HCT116 (cell line): ENCODE measurements at regions not wholly inside any gene's neighbourhood (a gene's known extent, or its start where the extent isn't known, plus 50 kb on each side); places are given as distances from the start of the nearest gene placed in this dataset.

Experiments
- ATAC-seq: fragments of 200-7000 bp; cut with Tn5 transposase; 2 replicates; pipeline ENCODE4 v1.9.1; 2020; ENCODE audit warnings: mild to moderate bottlenecking, moderate library complexity
- BruUV-seq: library from RNA; stranded (reverse); fragments of 400-500 nt; replicated peaks from 2 replicates; lab custom pipeline; 2021; lab: Mats Ljungman, UMichigan
- CTCF ChIA-PET: fragments of 300-600 bp; sonication (Branson Sonifier 250); formaldehyde crosslinking; loops from one replicate; lab custom pipeline; 2021; ENCODE audit warnings: antibody characterized with exemption; lab: Charles Lee
- POLR2A ChIA-PET: fragments of 300-600, 350-600 bp; sonication (Branson Sonifier 250); formaldehyde crosslinking; loops from one replicate; lab custom pipeline; 2021; ENCODE audit warnings: antibody characterized with exemption; lab: Charles Lee
- RAD21 ChIA-PET, 2 experiments: fragments of 300-600 bp; sonication (Branson Sonifier 250); formaldehyde crosslinking; loops; one replicate each; lab custom pipeline; 2023; ENCODE audit warnings: low total read pairs in 2 of 2; ENCODE audit not compliant: uncharacterized antibody in 2 of 2, unreplicated experiment in 2 of 2, low non-redundant PET in 1 of 2; lab: Charles Lee
- DNase-seq: peaks from one replicate; pipeline ENCODE4 v3.0.0-alpha.2; 2010; ENCODE audit warnings: low read depth, low spot score
- H2AFZ ChIP-seq: fragments of 200-600 bp; shearing (Covaris generic), sonication (generic); 2 replicates; pipeline ENCODE4 v1.6.1; 2017; ENCODE audit warnings: low read depth, mixed run types, mixed read lengths, antibody characterized with exemption, low read length; ENCODE audit not compliant: poor library complexity, severe bottlenecking
- H3K27ac ChIP-seq: 2 replicates; pipeline ENCODE4 v1.5.1; 2012; ENCODE audit warnings: low read depth, low read length
- H3K27me3 ChIP-seq: fragments of 200-600 bp; sonication (generic); 2 replicates; pipeline ENCODE4 v1.6.1; 2016; ENCODE audit warnings: mixed run types, low read length, mixed read lengths; ENCODE audit not compliant: insufficient read depth
- H3K36me3 ChIP-seq, 2 experiments: fragments of 200-500 bp in 1 of 2; fragments of 200-600 bp in 1 of 2; sonication (Bioruptor generic) in 1 of 2; sonication (generic) in 1 of 2; 2 replicates each; pipeline versions ENCODE4 v1.5.1 to v1.6.1; 2014 to 2016; ENCODE audit warnings: low read length in 2 of 2, inconsistent platforms in 1 of 2, mixed read lengths in 1 of 2, mixed run types in 1 of 2; ENCODE audit not compliant: insufficient read depth in 2 of 2, control insufficient read depth in 1 of 2
- H3K4me1 ChIP-seq, 2 experiments: fragments of 200-600 bp in 1 of 2; sonication (generic) in 1 of 2; 2 replicates each; pipeline versions ENCODE4 v1.5.1 to v1.6.1; 2012 to 2017; ENCODE audit warnings: low read length in 2 of 2, inconsistent platforms in 1 of 2, mild to moderate bottlenecking in 1 of 2, mixed read lengths in 1 of 2, mixed run types in 1 of 2, moderate library complexity in 1 of 2; ENCODE audit not compliant: insufficient read depth in 2 of 2, control insufficient read depth in 1 of 2
- H3K4me2 ChIP-seq: fragments of 200-600 bp; sonication (generic); 2 replicates; pipeline ENCODE4 v1.6.1; 2017; ENCODE audit warnings: mixed run types, low read length, mixed read lengths
- H3K4me3 ChIP-seq, 2 experiments: fragments of 200-600 bp in 1 of 2; sonication (generic) in 1 of 2; replicated peaks in 1 of 2; 2 replicates each; pipeline ENCODE4 v1.5.1; 2011 to 2016; ENCODE audit warnings: low read length in 2 of 2, control low read depth in 1 of 2, low read depth in 1 of 2, mild to moderate bottlenecking in 1 of 2, mixed read lengths in 1 of 2, mixed run types in 1 of 2
- H3K79me2 ChIP-seq: fragments of 200-600 bp; sonication (generic); 2 replicates; pipeline ENCODE4 v1.6.1; 2017; ENCODE audit warnings: mild to moderate bottlenecking, mixed run types, low read length, moderate library complexity, mixed read lengths; ENCODE audit not compliant: insufficient read depth
- H3K9ac ChIP-seq: fragments of 200-600 bp; sonication (generic); 2 replicates; pipeline ENCODE4 v1.6.1; 2016; ENCODE audit warnings: low read length, mixed read lengths
- H3K9me2 ChIP-seq: fragments of 200-600 bp; sonication (generic), shearing (Covaris generic); 2 replicates; pipeline ENCODE4 v1.6.1; 2017; ENCODE audit warnings: mixed run types, mild to moderate bottlenecking, moderate library complexity; ENCODE audit not compliant: insufficient read depth
- H3K9me3 ChIP-seq, 2 experiments: fragments of 200-500 bp in 1 of 2; fragments of 200-600 bp in 1 of 2; sonication (Bioruptor generic) in 1 of 2; sonication (generic) in 1 of 2; 2 replicates each; pipeline ENCODE4 v1.6.1; 2014 to 2017; ENCODE audit warnings: low read length in 2 of 2, mixed read lengths in 2 of 2, inconsistent platforms in 1 of 2, low read depth in 1 of 2, mild to moderate bottlenecking in 1 of 2, mixed run types in 1 of 2, moderate library complexity in 1 of 2; ENCODE audit not compliant: control insufficient read depth in 1 of 2, insufficient read depth in 1 of 2
- H4K20me1 ChIP-seq: fragments of 200-600 bp; sonication (generic), shearing (Covaris generic); 2 replicates; pipeline ENCODE4 v1.6.1; 2017; ENCODE audit warnings: mixed run types, mild to moderate bottlenecking, moderate library complexity; ENCODE audit not compliant: insufficient read depth
- CBX3 ChIP-seq: IDR thresholded peaks from 2 replicates; pipeline ENCODE4 v1.6.1; 2012; ENCODE audit warnings: low read depth
- CEBPB ChIP-seq: IDR thresholded peaks from 2 replicates; pipeline ENCODE4 v1.6.1; 2012; ENCODE audit warnings: low read depth
- EGR1 ChIP-seq: IDR thresholded peaks from 2 replicates; pipeline ENCODE4 v1.6.1; 2012; ENCODE audit warnings: low read depth
- ELF1 ChIP-seq: IDR thresholded peaks from 2 replicates; pipeline ENCODE4 v1.6.1; 2012; ENCODE audit warnings: low read depth, borderline replicate concordance
- EZH2phosphoT487 ChIP-seq: fragments of 200-600 bp; IDR thresholded peaks from 2 replicates; pipeline ENCODE4 v1.6.1; 2018; ENCODE audit warnings: antibody characterized with exemption, borderline replicate concordance
- FOSL1 ChIP-seq: IDR thresholded peaks from 2 replicates; pipeline ENCODE4 v1.6.1; 2012; ENCODE audit warnings: low read depth
- POLR2A ChIP-seq: IDR thresholded peaks from 2 replicates; pipeline ENCODE4 v1.7.0; 2011; ENCODE audit warnings: borderline replicate concordance; ENCODE audit not compliant: insufficient read depth, insufficient read length; ENCODE audit errors: extremely low read depth
- POLR2AphosphoS5 ChIP-seq: IDR thresholded peaks from 2 replicates; pipeline ENCODE4 v1.6.1; 2011; ENCODE audit warnings: mild to moderate bottlenecking, low read depth, low read length, moderate library complexity
- RAD21 ChIP-seq: IDR thresholded peaks from 2 replicates; pipeline ENCODE4 v1.6.1; 2012; ENCODE audit warnings: low read depth, mild to moderate bottlenecking
- SIN3A ChIP-seq: IDR thresholded peaks from 2 replicates; pipeline ENCODE4 v1.6.1; 2012; ENCODE audit warnings: low read depth
- SP1 ChIP-seq: IDR thresholded peaks from 2 replicates; pipeline ENCODE4 v1.6.1; 2012; ENCODE audit warnings: low read depth
- SRF ChIP-seq: IDR thresholded peaks from 2 replicates; pipeline ENCODE4 v1.6.1; 2012; ENCODE audit warnings: low read depth
- TCF7L2 ChIP-seq: IDR thresholded peaks from 2 replicates; pipeline ENCODE4 v1.7.0; 2011; ENCODE audit warnings: borderline replicate concordance, inconsistent platforms; ENCODE audit not compliant: insufficient read depth, insufficient read length; ENCODE audit errors: extremely low read depth
- YY1 ChIP-seq: IDR thresholded peaks from 2 replicates; pipeline ENCODE4 v1.6.1; 2011; ENCODE audit warnings: low read length, low read depth, moderate library complexity, mild to moderate bottlenecking; ENCODE audit not compliant: insufficient replicate concordance; ENCODE audit errors: extremely low read depth
- ZFX ChIP-seq: fragments of 450-650 bp; IDR thresholded peaks from 2 replicates; pipeline ENCODE4 v1.6.1; 2017
- ZNF274 ChIP-seq: fragments of 200-500 bp; sonication (Bioruptor generic); IDR thresholded peaks from 2 replicates; pipeline ENCODE4 v1.6.1; 2014; ENCODE audit warnings: mild to moderate bottlenecking, low read depth, low read length, inconsistent platforms
- intact Hi-C: fragments of 100-400 bp; cut with micrococcal nuclease; formaldehyde crosslinking; loops from 2 replicates; pipeline ENCODE4 v1.10.0; 2022
- TF ChIP-seq, protein P1 (sequence below): IDR thresholded peaks from 2 replicates; pipeline ENCODE4 v1.6.1; 2011; ENCODE audit warnings: mild to moderate bottlenecking, low read length, moderate library complexity; ENCODE audit not compliant: insufficient replicate concordance; ENCODE audit errors: extremely low read depth
- TF ChIP-seq, protein P2 (sequence below), 3 experiments: fragments of 200-600 bp in 1 of 3; sonication (generic) in 1 of 3; IDR thresholded peaks in 2 of 3; conservative IDR thresholded peaks in 1 of 3; 2 replicates each; pipeline ENCODE4 v1.5.1; 2012 to 2017; ENCODE audit warnings: low read depth in 2 of 3, low read length in 2 of 3, antibody characterized with exemption in 1 of 3, borderline replicate concordance in 1 of 3, control low read depth in 1 of 3, mild to moderate bottlenecking in 1 of 3, mixed read lengths in 1 of 3, mixed run types in 1 of 3, moderate library complexity in 1 of 3; ENCODE audit not compliant: insufficient read depth in 1 of 3
- TF ChIP-seq, protein P3 (sequence below): IDR thresholded peaks from 2 replicates; pipeline ENCODE4 v1.6.1; 2012

DNA sequence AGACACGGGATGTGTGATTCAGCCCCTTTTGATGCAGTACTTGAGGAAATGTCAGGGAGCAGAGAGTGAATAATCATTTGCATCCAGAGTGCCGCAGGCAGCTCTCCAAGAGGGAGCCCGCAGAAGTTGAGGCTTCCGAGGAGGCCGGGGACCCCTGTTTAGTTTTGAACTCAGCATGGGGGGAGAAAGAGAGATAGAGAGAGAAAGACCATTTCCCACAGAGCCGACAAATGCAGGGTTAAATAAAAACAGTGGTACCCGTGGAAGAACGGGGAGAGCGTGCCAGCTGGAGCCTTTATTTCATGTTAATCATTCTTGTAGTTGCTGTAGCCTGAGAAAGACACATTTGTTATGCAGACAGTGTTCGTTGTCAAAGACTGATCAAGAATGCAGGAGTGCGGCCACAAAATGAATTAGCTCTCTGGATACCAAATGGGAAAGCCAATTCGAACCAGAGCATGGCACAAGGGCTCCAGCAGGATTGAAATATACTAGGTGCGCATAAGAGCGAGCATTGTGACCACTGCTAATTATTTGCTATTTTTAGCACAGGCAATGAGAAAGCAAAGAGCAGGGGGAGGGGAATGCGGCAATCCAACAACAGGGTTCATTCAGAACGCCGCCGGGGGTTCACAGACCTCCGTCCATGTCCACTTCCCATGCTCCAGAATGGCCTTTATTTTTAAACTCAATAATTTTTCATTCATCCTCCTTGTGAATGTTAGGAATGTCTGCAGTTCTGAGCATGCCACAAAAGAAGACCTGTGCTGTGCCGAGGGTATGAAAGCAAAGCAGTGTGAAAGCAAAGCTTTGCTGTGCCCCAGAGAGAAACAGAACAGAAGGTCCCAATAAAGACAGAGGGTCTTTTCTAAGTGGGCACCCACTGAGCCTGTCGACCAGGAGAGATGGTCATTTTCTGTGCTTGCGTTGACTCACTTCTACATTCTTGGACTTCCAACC, 243.9 kb upstream of the VCX3A start:
- ATAC-seq (no peak), DNase-seq (no peak)
- H3K36me3 ChIP-seq, result no peaks in the 10 kb centered on the region
- no peak overlapping the region for H3K9ac ChIP-seq
- no peak overlapping the region for H2AFZ ChIP-seq
- H3K27me3 ChIP-seq, result no peaks in the 10 kb centered on the region
- H4K20me1 ChIP-seq, result no peaks in the 10 kb centered on the region
- no peak overlapping the region for H3K27ac ChIP-seq
- ChIA-PET CTCF (no interaction called here), RAD21 (no interaction called here)
- H3K4me1 ChIP-seq, result no peaks in the 10 kb centered on the region
- intact Hi-C loops, result no loop called here
- no peak overlapping the region for H3K4me2 ChIP-seq
- no TSS peak for BruUV-seq
- H3K9me3 ChIP-seq, result no peaks in the 10 kb centered on the region
- no peak for TF ChIP-seq ZNF274
- TF ChIP-seq EGR1, result no peak
- no peak for TF ChIP-seq SP1
- TF ChIP-seq RAD21, result no peak
- no peak for TF ChIP-seq SRF
- no peak for TF ChIP-seq POLR2AphosphoS5
- TF ChIP-seq TCF7L2, result no peak
- TF ChIP-seq, protein P1, sequence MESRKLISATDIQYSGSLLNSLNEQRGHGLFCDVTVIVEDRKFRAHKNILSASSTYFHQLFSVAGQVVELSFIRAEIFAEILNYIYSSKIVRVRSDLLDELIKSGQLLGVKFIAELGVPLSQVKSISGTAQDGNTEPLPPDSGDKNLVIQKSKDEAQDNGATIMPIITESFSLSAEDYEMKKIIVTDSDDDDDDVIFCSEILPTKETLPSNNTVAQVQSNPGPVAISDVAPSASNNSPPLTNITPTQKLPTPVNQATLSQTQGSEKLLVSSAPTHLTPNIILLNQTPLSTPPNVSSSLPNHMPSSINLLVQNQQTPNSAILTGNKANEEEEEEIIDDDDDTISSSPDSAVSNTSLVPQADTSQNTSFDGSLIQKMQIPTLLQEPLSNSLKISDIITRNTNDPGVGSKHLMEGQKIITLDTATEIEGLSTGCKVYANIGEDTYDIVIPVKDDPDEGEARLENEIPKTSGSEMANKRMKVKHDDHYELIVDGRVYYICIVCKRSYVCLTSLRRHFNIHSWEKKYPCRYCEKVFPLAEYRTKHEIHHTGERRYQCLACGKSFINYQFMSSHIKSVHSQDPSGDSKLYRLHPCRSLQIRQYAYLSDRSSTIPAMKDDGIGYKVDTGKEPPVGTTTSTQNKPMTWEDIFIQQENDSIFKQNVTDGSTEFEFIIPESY, result no peak
- no peak for TF ChIP-seq ZFX
- TF ChIP-seq CEBPB, result no peak
- TF ChIP-seq POLR2A, result no peak
- no peak for TF ChIP-seq SIN3A
- TF ChIP-seq, protein P2, sequence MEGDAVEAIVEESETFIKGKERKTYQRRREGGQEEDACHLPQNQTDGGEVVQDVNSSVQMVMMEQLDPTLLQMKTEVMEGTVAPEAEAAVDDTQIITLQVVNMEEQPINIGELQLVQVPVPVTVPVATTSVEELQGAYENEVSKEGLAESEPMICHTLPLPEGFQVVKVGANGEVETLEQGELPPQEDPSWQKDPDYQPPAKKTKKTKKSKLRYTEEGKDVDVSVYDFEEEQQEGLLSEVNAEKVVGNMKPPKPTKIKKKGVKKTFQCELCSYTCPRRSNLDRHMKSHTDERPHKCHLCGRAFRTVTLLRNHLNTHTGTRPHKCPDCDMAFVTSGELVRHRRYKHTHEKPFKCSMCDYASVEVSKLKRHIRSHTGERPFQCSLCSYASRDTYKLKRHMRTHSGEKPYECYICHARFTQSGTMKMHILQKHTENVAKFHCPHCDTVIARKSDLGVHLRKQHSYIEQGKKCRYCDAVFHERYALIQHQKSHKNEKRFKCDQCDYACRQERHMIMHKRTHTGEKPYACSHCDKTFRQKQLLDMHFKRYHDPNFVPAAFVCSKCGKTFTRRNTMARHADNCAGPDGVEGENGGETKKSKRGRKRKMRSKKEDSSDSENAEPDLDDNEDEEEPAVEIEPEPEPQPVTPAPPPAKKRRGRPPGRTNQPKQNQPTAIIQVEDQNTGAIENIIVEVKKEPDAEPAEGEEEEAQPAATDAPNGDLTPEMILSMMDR (IDR thresholded peaks at IDR 0.05 in 2 of 3, conservative IDR thresholded peaks at IDR 0.05 in 1 of 3; ENCODE audit: borderline replicate concordance in 1 of 3, insufficient read depth in 1 of 3, low read depth in 2 of 3, low read length in 2 of 3), result no peak
- no peak for TF ChIP-seq EZH2phosphoT487
- no peak for TF ChIP-seq FOSL1
- TF ChIP-seq ELF1, result no peak
- no peak for TF ChIP-seq CBX3
- TF ChIP-seq YY1, result no peak
- TF ChIP-seq, protein P3, sequence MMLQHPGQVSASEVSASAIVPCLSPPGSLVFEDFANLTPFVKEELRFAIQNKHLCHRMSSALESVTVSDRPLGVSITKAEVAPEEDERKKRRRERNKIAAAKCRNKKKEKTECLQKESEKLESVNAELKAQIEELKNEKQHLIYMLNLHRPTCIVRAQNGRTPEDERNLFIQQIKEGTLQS, result no peak
- TF ChIP-seq, all 23 proteins: peak for 0
- POLR2A ChIA-PET, result no interaction called here
- H3K9me2 ChIP-seq, result no peaks in the 10 kb centered on the region
- no peaks in the 10 kb centered on the region for H3K79me2 ChIP-seq
- no peak overlapping the region for H3K4me3 ChIP-seq
